SK-N-SH (cell line): ENCODE measurements at regions not wholly inside any gene's neighbourhood (a gene's known extent, or its start where the extent isn't known, plus 50 kb on each side); places are given as distances from the start of the nearest gene placed in this dataset.

Source experiments
- CTCF ChIA-PET: fragments of 300-600, 350-600 bp; formaldehyde crosslinking; extraction: SDS; loops from one replicate; lab custom pipeline; 2021; lab: Yijun Ruan, JAX
- POLR2A ChIA-PET: fragments of 350-600 bp; sonication (Branson Sonifier 250); formaldehyde crosslinking; extraction: SDS; loops from one replicate; lab custom pipeline; 2020; ENCODE audit warnings: antibody characterized with exemption, inconsistent platforms; lab: Yijun Ruan, JAX
- DNase-seq: peaks from one replicate; pipeline ENCODE4 v3.0.0; 2012
- H2AFZ ChIP-seq: fragments of 200-600 bp; sonication (generic); 2 replicates; pipeline ENCODE4 v1.8.1; 2016; ENCODE audit warnings: antibody characterized with exemption, mild to moderate bottlenecking, low read depth
- H3F3A ChIP-seq: fragments of 200-600 bp; sonication (generic); replicated peaks from 2 replicates; pipeline ENCODE3; 2016; ENCODE audit warnings: antibody characterized with exemption, mild to moderate bottlenecking; ENCODE audit not compliant: insufficient read depth
- H3K27ac ChIP-seq, 2 experiments: fragments of 200-500 bp in 1 of 2; fragments of 200-600 bp in 1 of 2; sonication (Bioruptor generic) in 1 of 2; sonication (generic), shearing (Covaris generic) in 1 of 2; 2 replicates each; pipeline versions ENCODE4 v1.5.1 to v1.6.1; 2014 to 2016; ENCODE audit warnings: low read depth in 2 of 2, inconsistent platforms in 1 of 2, low read length in 1 of 2, mild to moderate bottlenecking in 1 of 2, mixed read lengths in 1 of 2
- H3K27me3 ChIP-seq: fragments of 200-600 bp; sonication (generic), shearing (Covaris generic); 2 replicates; pipeline ENCODE4 v1.6.1; 2016; ENCODE audit warnings: mixed run types; ENCODE audit not compliant: insufficient read depth
- H3K36me3 ChIP-seq, 2 experiments: fragments of 200-500 bp in 1 of 2; fragments of 200-600 bp in 1 of 2; sonication (Bioruptor generic) in 1 of 2; sonication (generic) in 1 of 2; replicated peaks in 1 of 2; 2 replicates each; pipeline versions ENCODE3 to v1.5.1; 2014 to 2016; ENCODE audit warnings: low read length in 1 of 2, mild to moderate bottlenecking in 1 of 2; ENCODE audit not compliant: insufficient read depth in 2 of 2, control insufficient read depth in 1 of 2
- H3K4me1 ChIP-seq, 2 experiments: fragments of 200-500 bp in 1 of 2; fragments of 200-600 bp in 1 of 2; sonication (Bioruptor generic) in 1 of 2; sonication (generic), shearing (Covaris generic) in 1 of 2; 2 replicates each; pipeline versions ENCODE4 v1.5.1 to v1.6.1; 2014 to 2016; ENCODE audit warnings: low read depth in 1 of 2, low read length in 1 of 2, mixed run types in 1 of 2; ENCODE audit not compliant: insufficient read depth in 2 of 2, control insufficient read depth in 1 of 2
- H3K4me2 ChIP-seq: fragments of 200-600 bp; sonication (generic), shearing (Covaris generic); 2 replicates; pipeline ENCODE4 v1.6.1; 2017; ENCODE audit warnings: mixed run types
- H3K4me3 ChIP-seq, 2 experiments: fragments of 200-500 bp in 1 of 2; fragments of 200-600 bp in 1 of 2; sonication (Bioruptor generic) in 1 of 2; sonication (generic), shearing (Covaris generic) in 1 of 2; 2 replicates each; pipeline versions ENCODE4 v1.5.1 to v1.8.1; 2014 to 2016; ENCODE audit warnings: low read depth in 2 of 2, inconsistent platforms in 1 of 2, low read length in 1 of 2, mild to moderate bottlenecking in 1 of 2, mixed read lengths in 1 of 2, moderate library complexity in 1 of 2
- H3K79me2 ChIP-seq: fragments of 200-600 bp; sonication (generic); 2 replicates; pipeline ENCODE4 v1.8.1; 2017; ENCODE audit warnings: mild to moderate bottlenecking; ENCODE audit not compliant: insufficient read depth
- H3K9ac ChIP-seq: fragments of 200-600 bp; sonication (generic); 2 replicates; pipeline ENCODE4 v1.6.1; 2017; ENCODE audit warnings: mixed run types
- H3K9me2 ChIP-seq: fragments of 200-600 bp; sonication (generic); 2 replicates; pipeline ENCODE4 v1.6.1; 2017; ENCODE audit warnings: mixed run types
- H3K9me3 ChIP-seq: fragments of 200-600 bp; sonication (generic); 2 replicates; pipeline ENCODE4 v1.6.1; 2017; ENCODE audit warnings: mixed run types, mild to moderate bottlenecking, moderate library complexity
- H4K20me1 ChIP-seq: fragments of 200-600 bp; sonication (generic); 2 replicates; pipeline ENCODE4 v1.6.1; 2017; ENCODE audit warnings: mild to moderate bottlenecking, mixed run types; ENCODE audit not compliant: insufficient read depth
- CHD2 ChIP-seq: fragments of 150-350 bp; IDR thresholded peaks from 2 replicates; pipeline ENCODE4 v1.6.1; 2018; ENCODE audit warnings: low read length; ENCODE audit not compliant: partially characterized antibody
- ELF1 ChIP-seq: IDR thresholded peaks from 2 replicates; pipeline ENCODE4 v1.4.0; 2012
- EP300 ChIP-seq, 2 experiments: IDR thresholded peaks; 2 replicates each; pipeline versions ENCODE4 v1.4.0 to v1.6.1; 2012; ENCODE audit warnings: borderline replicate concordance in 1 of 2, low read depth in 1 of 2, low read length in 1 of 2
- FOXM1 ChIP-seq: IDR thresholded peaks from 2 replicates; pipeline ENCODE4 v1.4.0; 2012; ENCODE audit warnings: low read depth, mild to moderate bottlenecking
- MAX ChIP-seq: IDR thresholded peaks from 2 replicates; pipeline ENCODE4 v1.4.0; 2012; ENCODE audit warnings: low read depth
- MEF2A ChIP-seq: IDR thresholded peaks from 2 replicates; pipeline ENCODE4 v1.4.0; 2012; ENCODE audit warnings: low read depth, borderline replicate concordance
- NRF1 ChIP-seq: IDR thresholded peaks from 2 replicates; pipeline ENCODE4 v1.6.1; 2012; ENCODE audit warnings: low read depth, mild to moderate bottlenecking, low read length
- RFX5 ChIP-seq: IDR thresholded peaks from 2 replicates; pipeline ENCODE4 v1.6.1; 2012; ENCODE audit warnings: mild to moderate bottlenecking, improper control_type of control experiment, low read length
- TAF1 ChIP-seq: IDR thresholded peaks from 2 replicates; pipeline ENCODE4 v1.6.1; 2012; ENCODE audit warnings: low read depth, mild to moderate bottlenecking, low read length, moderate library complexity, borderline replicate concordance
- TEAD4 ChIP-seq: IDR thresholded peaks from 2 replicates; pipeline ENCODE4 v1.4.0; 2012; ENCODE audit warnings: mild to moderate bottlenecking, borderline replicate concordance; ENCODE audit not compliant: insufficient read depth
- YY1 ChIP-seq: IDR thresholded peaks from 2 replicates; pipeline ENCODE4 v1.4.0; 2012; ENCODE audit warnings: low read depth, mild to moderate bottlenecking
- WGBS: methylation state at CpG from one replicate; pipeline ENCODE4 v1.1.6; 2017; ENCODE audit warnings: low lambda C conversion rate; 5-methylcytosine and 5-hydroxymethylcytosine counted together
- TF ChIP-seq, protein P1 (sequence below): fragments of 150-350 bp; IDR thresholded peaks from 2 replicates; pipeline ENCODE4 v1.6.1; 2016; ENCODE audit warnings: mild to moderate bottlenecking, low read depth, low read length
- TF ChIP-seq, protein P2 (sequence below): IDR thresholded peaks from 2 replicates; pipeline ENCODE4; 2012
- TF ChIP-seq, protein P3 (sequence below): IDR thresholded peaks from 2 replicates; pipeline ENCODE4 v1.6.1; 2012; ENCODE audit warnings: mild to moderate bottlenecking, low read depth, low read length, moderate library complexity

DNA sequence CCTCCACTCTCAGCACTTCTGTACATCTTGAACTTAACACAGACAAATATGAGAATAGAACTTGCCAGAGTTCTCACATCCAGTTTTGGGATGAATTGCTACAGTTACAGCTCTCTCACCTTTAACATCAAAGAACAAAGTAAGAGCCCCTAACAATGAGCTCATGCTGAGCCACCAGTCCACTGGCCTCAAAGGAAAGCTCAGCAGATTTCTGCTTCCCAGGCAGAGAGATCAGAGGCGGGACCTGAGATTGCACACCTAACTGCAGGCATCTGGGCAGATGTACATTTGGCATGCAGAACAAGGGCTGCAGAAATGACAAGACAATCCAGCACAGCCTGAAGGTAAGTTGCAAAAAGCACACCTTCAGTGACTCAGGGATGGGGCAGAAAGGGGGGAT lies 300.9 kb downstream of the MRPS30 start (continued):
- TF ChIP-seq MEF2A (no peak), TEAD4 (no peak)

GRCh38 chr5:45110399-45110798 lies 301.7 kb downstream of the MRPS30 start:
- no peak overlapping the region for H3K9ac ChIP-seq
- TF ChIP-seq FOXM1 = no peak
- TF ChIP-seq YY1 = no peak
- no peak for TF ChIP-seq CHD2
- TF ChIP-seq TAF1 = no peak
- TF ChIP-seq EP300 (IDR thresholded peaks at IDR 0.05; ENCODE audit: borderline replicate concordance in 1 of 2, low read depth in 1 of 2, low read length in 1 of 2) = no peak
- TF ChIP-seq, all 33 proteins: peak for 0
- Histone ChIP-seq H3K4me3 (no peak overlapping the region), H3K36me3 (no peaks in the 10 kb centered on the region), H3K79me2 (no peaks in the 10 kb centered on the region), H3K4me1 (no peaks in the 10 kb centered on the region), H2AFZ (no peak overlapping the region), H3K4me2 (no peak overlapping the region), H3K27ac (no peak overlapping the region), H3F3A (no peaks in the 10 kb centered on the region), H3K9me3 (no peaks in the 10 kb centered on the region), H3K9me2 (no peaks in the 10 kb centered on the region), H4K20me1 (no peaks in the 10 kb centered on the region), H3K27me3 (no peaks in the 10 kb centered on the region)
- CTCF ChIA-PET = no interaction called here
- 3% methylated on average over 1 of the region's 1 CpG for WGBS
- DNase-seq = no peak
- POLR2A ChIA-PET = no interaction called here

GRCh38 chr5:45113726-45114125 lies 305.0 kb downstream of the MRPS30 start:
- Histone ChIP-seq H3K4me2 (no peak overlapping the region), H3K9ac (no peak overlapping the region), H3F3A (no peaks in the 10 kb centered on the region), H3K4me3 (no peak overlapping the region), H3K36me3 (no peaks in the 10 kb centered on the region), H3K9me3 (no peaks in the 10 kb centered on the region), H3K4me1 (no peaks in the 10 kb centered on the region), H2AFZ (no peak overlapping the region), H4K20me1 (no peaks in the 10 kb centered on the region), H3K27me3 (no peaks in the 10 kb centered on the region), H3K79me2 (no peaks in the 10 kb centered on the region), H3K9me2 (no peaks in the 10 kb centered on the region), H3K27ac (no peak overlapping the region)
- no peak for DNase-seq
- ChIA-PET POLR2A (no interaction called here), CTCF (no interaction called here)
- 0% methylated on average over 2 of the region's 2 CpGs for WGBS
- no peak for TF ChIP-seq FOXM1
- TF ChIP-seq ELF1 = no peak
- no peak for TF ChIP-seq MEF2A
- no peak for TF ChIP-seq MAX
- TF ChIP-seq, protein P1, sequence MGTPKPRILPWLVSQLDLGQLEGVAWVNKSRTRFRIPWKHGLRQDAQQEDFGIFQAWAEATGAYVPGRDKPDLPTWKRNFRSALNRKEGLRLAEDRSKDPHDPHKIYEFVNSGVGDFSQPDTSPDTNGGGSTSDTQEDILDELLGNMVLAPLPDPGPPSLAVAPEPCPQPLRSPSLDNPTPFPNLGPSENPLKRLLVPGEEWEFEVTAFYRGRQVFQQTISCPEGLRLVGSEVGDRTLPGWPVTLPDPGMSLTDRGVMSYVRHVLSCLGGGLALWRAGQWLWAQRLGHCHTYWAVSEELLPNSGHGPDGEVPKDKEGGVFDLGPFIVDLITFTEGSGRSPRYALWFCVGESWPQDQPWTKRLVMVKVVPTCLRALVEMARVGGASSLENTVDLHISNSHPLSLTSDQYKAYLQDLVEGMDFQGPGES = no peak
- no peak for TF ChIP-seq RFX5
- TF ChIP-seq, protein P2, sequence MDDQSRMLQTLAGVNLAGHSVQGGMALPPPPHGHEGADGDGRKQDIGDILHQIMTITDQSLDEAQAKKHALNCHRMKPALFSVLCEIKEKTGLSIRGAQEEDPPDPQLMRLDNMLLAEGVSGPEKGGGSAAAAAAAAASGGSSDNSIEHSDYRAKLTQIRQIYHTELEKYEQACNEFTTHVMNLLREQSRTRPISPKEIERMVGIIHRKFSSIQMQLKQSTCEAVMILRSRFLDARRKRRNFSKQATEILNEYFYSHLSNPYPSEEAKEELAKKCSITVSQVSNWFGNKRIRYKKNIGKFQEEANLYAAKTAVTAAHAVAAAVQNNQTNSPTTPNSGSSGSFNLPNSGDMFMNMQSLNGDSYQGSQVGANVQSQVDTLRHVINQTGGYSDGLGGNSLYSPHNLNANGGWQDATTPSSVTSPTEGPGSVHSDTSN = no peak
- no peak for TF ChIP-seq NRF1
- TF ChIP-seq, protein P3, sequence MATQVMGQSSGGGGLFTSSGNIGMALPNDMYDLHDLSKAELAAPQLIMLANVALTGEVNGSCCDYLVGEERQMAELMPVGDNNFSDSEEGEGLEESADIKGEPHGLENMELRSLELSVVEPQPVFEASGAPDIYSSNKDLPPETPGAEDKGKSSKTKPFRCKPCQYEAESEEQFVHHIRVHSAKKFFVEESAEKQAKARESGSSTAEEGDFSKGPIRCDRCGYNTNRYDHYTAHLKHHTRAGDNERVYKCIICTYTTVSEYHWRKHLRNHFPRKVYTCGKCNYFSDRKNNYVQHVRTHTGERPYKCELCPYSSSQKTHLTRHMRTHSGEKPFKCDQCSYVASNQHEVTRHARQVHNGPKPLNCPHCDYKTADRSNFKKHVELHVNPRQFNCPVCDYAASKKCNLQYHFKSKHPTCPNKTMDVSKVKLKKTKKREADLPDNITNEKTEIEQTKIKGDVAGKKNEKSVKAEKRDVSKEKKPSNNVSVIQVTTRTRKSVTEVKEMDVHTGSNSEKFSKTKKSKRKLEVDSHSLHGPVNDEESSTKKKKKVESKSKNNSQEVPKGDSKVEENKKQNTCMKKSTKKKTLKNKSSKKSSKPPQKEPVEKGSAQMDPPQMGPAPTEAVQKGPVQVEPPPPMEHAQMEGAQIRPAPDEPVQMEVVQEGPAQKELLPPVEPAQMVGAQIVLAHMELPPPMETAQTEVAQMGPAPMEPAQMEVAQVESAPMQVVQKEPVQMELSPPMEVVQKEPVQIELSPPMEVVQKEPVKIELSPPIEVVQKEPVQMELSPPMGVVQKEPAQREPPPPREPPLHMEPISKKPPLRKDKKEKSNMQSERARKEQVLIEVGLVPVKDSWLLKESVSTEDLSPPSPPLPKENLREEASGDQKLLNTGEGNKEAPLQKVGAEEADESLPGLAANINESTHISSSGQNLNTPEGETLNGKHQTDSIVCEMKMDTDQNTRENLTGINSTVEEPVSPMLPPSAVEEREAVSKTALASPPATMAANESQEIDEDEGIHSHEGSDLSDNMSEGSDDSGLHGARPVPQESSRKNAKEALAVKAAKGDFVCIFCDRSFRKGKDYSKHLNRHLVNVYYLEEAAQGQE = no peak
- no peak for TF ChIP-seq CHD2
